Right hindlimb (tissue), 1 donor: ENCODE measurements at regions not wholly inside any gene's neighbourhood (a gene's known extent, or its start where the extent isn't known, plus 50 kb on each side); places are given as distances from the start of the nearest gene placed in this dataset.
A peak's percentile ranks its signal among the peaks of the same experiment; 100 is the strongest.
"Not testable (repeated sequence)": the region's sequence is repeated elsewhere in the genome, so short reads cannot be mapped to it uniquely, and the experiment has no call there.

Experiments
- DNase-seq: peaks from one replicate; pipeline ENCODE4 v3.0.0-alpha.2; 2018

- DNase-seq: no peak
Observed at GRCh38 chr2:149733936-149734685, 146.5 kb upstream of the MMADHC start.

DNA sequence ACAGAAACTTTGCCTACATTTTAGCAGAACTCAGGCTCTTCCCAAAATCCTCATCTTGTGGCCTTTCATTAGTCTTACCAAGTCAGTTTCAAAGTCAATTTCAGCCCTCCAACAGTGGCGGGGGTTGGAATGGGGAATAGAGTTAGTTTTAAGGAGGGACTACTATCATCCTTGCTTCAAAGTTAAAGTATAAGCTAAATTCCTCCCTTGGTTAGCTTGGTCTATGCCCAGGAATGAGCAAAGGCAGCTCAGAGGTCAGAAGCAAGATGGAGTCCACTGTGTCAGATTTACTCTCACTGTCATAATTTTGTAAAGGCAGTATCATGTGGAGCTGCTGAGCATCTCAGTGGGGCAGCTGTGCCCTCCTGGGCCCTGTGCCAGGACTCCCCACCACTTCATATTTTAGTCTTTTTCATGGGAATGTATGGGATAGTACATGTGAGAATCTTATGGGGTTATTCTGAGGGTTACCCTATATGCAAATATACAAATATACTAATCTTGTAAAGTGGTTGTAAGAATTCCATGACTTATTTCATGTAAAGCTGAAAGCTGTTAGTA lies 145.2 kb upstream of the MMADHC start:
- DNase-seq: no peak

GRCh38 chr2:149732001-149732685 lies 144.6 kb upstream of the MMADHC start:
- DNase-seq: no peak

GRCh38 chr2:149731079-149731478 lies 143.5 kb upstream of the MMADHC start:
- no peak for DNase-seq

GRCh38 chr2:149729586-149729985 lies 142.0 kb upstream of the MMADHC start:
- DNase-seq: no peak

GRCh38 chr2:149727927-149728326 lies 140.4 kb upstream of the MMADHC start:
- no peak for DNase-seq

DNA sequence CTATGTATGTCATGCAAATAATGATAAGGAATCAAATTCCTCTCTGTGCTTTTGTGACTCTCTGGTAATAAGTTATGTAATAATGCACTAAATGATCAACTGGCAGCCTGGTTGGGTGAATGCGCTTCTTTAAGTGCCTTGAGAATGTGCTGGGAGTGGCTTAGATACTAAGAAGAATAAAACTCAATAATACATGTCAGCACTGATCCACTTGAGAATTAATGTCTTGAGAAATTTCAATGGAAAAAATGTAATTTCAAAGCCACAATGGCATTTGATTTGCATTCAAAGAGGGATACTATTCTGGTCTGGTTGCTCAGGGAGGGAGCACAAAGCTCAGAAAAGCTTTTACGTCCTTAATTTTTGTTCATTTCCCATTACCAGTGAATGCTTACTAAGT lies 137.7 kb upstream of the MMADHC start:
- no peak for DNase-seq

GRCh38 chr2:149724091-149724490 lies 136.5 kb upstream of the MMADHC start:
- no peak for DNase-seq

- DNase-seq: no peak
Observed at GRCh38 chr2:149720615-149721014, 133.0 kb upstream of the MMADHC start.

GRCh38 chr2:149719695-149720094 lies 132.1 kb upstream of the MMADHC start:
- no peak for DNase-seq

DNA sequence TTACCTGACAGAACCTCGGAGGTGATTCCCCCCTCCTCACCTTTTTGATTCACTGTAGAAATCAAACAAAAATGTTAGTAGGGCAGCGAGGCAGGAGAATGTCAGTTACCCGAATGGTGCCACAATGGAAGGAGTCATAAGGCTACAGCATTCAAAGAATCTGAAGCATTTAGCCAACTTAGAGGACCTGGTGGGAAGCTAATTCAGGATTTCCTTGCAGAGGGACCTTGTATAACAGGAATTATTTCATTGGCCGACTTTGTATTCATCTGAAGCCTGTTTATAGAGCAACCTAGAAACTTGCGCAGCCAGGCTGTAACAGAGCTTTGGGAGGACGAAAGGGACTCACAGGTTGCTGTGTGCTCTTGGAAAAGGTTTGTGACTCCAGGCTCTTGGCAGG lies 129.1 kb upstream of the MMADHC start:
- DNase-seq: no peak

DNA sequence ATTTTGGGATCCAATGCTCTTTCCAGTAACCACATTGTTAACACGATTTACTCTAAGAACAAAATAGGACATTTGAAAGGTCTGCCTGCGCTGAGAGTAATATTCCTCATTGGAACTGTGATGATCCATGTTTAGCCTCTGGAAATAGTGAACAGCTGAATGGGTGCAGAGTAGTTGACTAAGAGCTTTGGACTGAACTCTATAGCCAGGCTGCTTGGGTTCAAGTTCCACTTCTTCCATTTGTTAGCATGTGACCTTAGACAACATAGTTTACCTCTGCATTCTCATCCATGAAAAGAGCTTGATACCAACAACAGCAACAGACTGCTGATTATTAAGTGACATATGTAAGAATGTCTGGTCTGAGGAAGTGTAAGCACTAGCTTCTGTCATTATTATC lies 128.3 kb upstream of the MMADHC start:
- DNase-seq: no peak

GRCh38 chr2:149715005-149715592 lies 127.5 kb upstream of the MMADHC start:
- no peak for DNase-seq

- no peak for DNase-seq
Observed at GRCh38 chr2:149709496-149710263, 122.1 kb upstream of the MMADHC start.

DNA sequence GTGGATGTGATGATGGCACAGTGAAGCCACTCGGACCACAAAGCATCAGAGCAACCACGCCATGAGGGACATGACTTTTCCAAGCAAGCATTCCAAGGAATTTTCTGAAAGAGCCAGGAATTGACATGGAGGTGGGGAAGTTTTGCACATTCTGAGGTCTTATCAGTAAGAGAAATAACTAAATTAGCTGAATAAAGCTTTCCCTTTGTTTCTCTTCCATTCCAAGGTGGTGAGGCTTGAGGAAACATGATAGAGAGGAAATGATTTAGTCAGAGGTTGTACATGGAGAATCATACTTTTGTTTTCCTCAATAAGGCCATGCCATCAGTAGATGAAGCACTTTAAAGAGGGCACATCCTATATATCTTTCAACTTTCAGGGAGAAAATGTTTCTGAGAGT lies 115.7 kb upstream of the MMADHC start:
- no peak for DNase-seq

- no peak for DNase-seq
Observed at GRCh38 chr2:149702571-149702970, 115.0 kb upstream of the MMADHC start.

- DNase-seq: no peak
Observed at GRCh38 chr2:149701241-149701640, 113.7 kb upstream of the MMADHC start.

DNA sequence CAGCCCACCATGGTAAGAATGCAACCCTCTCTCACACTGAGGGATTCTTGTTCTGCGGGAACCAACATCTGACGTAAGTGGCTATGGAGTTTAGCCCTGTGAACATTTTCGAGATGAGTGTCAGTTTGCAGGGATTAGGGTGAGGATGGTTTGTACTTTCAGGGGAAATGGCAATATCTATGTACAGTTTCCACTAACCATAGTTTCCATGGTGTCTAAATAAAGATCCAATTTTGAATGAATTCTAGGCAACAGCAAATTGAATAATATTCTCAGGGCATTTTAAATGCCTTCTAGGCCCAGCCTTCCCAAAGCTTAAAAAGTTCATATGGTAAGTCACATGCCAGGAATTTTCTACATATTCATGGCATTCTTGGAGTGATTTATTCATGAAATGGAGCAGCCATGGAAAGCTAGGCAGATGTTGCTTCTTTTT lies 105.4 kb upstream of the MMADHC start:
- peak; percentile 54 for DNase-seq

- no peak for DNase-seq
Observed at GRCh38 chr2:149690825-149691224, 103.2 kb upstream of the MMADHC start.

- no peak for DNase-seq
Observed at GRCh38 chr2:149687052-149687427, 99.5 kb upstream of the MMADHC start.

DNA sequence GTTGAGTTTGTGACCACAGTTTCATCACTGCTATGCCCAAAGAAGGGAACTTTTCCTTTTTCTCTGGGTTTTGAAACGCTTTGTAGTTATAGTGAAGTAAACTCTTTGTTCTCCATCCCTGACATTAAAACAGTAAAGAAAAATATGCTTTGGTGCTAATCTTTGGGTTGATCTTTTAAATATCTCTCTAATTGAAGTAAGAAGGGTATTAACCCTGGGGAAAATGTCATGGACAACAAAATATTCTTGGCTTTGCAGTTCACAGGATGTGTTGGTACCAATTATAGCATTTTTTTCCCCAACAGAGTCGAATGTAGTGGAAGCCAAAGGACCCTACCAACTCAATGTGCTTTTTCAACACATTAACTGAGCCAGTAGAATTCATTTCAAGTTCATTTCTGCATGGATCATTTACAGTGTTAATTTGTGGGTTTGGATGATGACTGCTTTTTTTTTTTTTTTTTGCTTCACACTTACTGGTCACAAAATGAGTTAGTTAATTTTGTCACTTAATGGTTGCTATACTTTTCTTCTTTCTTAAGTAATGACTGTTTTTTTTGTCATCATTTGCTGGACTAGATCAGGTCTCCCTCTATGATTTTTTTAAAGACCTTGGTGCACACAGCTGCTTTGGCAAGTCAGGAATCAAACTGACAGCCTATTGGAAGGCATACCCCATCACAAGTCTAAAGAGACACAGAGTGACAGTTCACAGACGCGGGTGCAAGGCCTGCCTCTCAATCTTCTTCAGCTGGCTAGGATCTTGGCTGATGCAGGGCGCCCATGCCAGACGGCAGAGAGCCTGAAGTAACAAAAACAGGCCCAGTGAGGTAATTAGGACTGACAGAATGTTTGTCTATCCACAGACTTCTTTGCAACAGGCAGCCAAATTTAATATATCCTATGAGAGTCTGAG lies 98.8 kb upstream of the MMADHC start:
- DNase-seq: peak; percentile 56

- DNase-seq: not testable (repeated sequence)
Observed at GRCh38 chr2:149685401-149685800, 97.8 kb upstream of the MMADHC start.
